Stimulated activated CD8-positive, alpha-beta memory T cell treated with anti-CD3 and anti-CD28 coated beads, Interleukin-12 subunit alpha, Interleukin-12 subunit beta, amount 100 ng/mL, for 4 hours (primary cell): ENCODE measurements at regions not wholly inside any gene's neighbourhood (a gene's known extent, or its start where the extent isn't known, plus 50 kb on each side); places are given as distances from the start of the nearest gene placed in this dataset.
"Not testable (repeated sequence)": the region's sequence is repeated elsewhere in the genome, so short reads cannot be mapped to it uniquely, and the experiment has no call there.

Source experiments
- DNase-seq: peaks from one replicate; pipeline ENCODE4 v3.0.0-alpha.2; 2020; ENCODE audit warnings: low read depth

DNA sequence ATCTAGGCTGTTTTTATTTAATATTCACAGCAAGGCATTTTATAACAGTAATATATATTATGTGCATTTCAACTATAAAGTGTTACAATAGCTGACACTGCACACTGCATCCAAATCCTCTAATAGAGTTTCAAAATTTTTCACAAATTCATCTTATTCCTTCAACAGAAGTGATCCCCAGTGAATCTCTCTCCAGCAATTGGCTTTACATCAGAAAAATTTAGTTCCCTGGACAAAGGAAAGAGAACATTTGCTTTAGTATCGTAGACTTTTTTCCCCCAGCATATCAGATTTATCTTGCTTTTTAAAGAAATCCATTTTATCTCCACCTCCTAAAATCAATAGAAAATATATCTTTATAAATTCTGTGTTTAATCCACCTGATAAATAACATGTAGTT lies 868.6 kb downstream of the TBL1XR1 start:
- no peak for DNase-seq

- no peak for DNase-seq
Observed at GRCh38 chr3:176328198-176328597, 869.1 kb downstream of the TBL1XR1 start.

DNA sequence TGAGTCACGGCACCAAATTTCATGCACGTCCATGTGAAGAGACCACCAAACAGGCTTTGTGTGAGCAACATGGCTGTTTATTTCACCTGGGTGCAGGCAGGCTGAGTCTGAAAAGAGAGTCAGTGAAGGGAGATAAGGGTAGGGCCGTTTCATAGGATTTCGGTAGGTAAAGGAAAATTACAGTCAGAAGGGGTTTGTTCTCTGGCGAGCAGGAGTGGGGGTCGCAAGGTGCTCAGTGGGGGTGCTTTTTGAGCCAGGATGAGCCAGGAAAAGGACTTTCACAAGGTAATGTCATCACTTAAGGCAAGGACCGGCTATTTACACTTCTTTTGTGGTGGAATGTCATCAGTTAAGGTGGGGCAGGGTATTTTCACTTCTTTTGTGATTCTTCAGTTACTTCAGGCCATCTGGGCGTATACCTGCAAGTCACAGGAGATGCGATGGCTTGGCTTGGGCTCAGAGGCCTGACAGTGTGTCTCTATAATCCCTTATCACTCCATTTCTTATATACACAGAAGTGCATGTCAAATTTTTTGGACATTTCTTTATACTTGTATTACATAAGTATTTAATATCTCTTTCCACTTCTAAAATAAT lies 870.3 kb downstream of the TBL1XR1 start:
- not testable (repeated sequence) for DNase-seq

DNA sequence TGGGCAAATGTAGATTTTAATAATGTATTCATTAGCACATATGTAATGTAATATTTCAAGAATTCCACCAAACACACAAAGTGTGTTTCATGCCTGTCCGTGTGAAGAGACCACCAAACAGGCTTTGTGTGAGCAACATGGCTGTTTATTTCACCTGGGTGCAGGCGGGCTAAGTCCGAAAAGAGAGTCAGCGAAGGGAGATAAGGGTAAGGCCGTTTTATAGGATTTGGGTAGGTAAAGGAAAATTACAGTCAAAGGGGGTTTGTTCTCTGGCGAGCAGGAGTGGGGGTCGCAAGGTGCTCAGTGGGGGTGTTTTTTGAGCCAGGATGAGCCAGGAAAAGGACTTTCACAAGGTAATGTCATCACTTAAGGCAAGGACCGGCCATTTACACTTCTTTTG lies 875.8 kb downstream of the TBL1XR1 start:
- DNase-seq, result not testable (repeated sequence)

DNA sequence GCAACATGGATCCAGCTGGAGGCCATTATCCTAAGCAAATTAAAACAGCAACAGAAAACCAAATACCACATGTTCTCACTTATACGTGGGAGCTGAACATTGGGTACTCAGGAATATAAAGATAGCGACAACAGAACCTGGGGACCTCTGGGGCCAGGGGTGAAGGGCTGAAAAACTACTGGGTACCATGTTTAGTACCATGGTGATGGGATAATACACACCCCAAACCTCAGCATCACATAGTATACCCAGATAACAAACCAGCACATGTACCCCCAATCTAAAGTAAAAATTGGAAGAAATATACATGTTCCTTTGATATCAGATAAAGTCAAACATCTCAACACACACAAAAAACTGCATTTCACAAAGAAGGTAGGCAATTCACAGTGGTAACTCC lies 876.2 kb downstream of the TBL1XR1 start:
- no peak for DNase-seq

DNA sequence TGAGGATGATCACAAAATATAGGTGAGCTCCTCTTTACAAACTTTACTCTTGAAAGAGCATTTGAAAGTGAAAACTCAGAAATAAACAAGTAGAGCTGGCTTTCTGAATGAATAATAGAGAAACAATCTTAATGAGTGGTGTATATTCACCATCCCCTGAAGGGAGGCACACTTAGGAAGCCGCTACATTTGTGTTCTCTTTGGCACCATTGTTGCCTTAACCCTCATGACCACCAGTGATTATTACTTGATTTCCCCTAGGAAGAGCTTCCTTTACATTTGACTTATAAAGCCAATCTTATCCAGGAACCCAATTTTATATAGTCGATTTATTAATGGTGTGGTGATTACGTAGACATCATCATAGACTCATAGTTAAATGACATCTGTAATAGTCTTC lies 883.9 kb downstream of the TBL1XR1 start:
- DNase-seq, result no peak

DNA sequence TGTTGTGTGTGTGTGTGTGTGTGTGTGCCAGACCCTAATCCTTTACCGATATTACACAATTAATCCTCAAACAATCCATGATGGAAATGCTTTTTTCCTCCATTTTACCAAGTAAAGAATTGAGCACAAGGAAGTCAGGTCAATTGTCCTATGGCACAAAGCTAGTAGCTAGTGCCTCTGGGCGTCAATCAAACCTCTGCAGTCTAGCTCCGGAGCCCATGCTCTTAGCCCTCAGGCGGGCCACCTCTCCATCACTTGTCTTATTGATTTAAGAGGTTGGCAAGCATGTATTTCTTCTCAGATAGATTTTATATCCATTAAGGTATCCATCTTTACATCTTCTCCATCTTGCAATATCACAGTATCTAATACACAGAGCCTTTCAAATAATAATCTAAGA lies 886.6 kb downstream of the TBL1XR1 start:
- no peak for DNase-seq

- DNase-seq, result no peak
Observed at GRCh38 chr3:176302271-176302670, 895.0 kb downstream of the TBL1XR1 start.

GRCh38 chr3:176296066-176296597 lies 901.1 kb downstream of the TBL1XR1 start:
- DNase-seq, result no peak

GRCh38 chr3:176293276-176293675 lies 904.0 kb downstream of the TBL1XR1 start:
- DNase-seq, result no peak

GRCh38 chr3:176286476-176287085 lies 910.7 kb downstream of the TBL1XR1 start:
- DNase-seq, result no peak

DNA sequence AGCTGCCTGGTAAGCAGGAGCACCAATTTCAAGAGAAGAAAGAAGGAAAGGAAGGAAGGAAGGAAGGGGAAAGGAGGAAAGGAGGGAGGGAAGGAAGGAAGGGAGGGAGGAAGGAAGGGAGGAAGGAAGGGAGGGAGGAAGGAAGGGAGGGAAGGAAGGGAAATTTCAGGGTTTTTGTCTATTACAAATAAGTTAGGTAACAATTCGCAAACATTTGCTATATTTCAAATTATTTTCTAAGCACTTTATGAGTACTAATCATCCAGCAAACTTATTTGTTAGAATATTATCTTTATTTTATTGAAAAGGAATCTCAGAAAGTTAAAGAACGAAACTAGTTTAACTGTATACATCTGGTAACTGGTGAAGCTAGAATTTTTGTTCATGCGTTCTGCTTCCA lies 921.7 kb downstream of the TBL1XR1 start:
- DNase-seq, result no peak

GRCh38 chr3:176275113-176275512 lies 922.2 kb downstream of the TBL1XR1 start:
- DNase-seq, result no peak

- DNase-seq, result no peak
Observed at GRCh38 chr3:176274161-176274560, 923.1 kb downstream of the TBL1XR1 start.

DNA sequence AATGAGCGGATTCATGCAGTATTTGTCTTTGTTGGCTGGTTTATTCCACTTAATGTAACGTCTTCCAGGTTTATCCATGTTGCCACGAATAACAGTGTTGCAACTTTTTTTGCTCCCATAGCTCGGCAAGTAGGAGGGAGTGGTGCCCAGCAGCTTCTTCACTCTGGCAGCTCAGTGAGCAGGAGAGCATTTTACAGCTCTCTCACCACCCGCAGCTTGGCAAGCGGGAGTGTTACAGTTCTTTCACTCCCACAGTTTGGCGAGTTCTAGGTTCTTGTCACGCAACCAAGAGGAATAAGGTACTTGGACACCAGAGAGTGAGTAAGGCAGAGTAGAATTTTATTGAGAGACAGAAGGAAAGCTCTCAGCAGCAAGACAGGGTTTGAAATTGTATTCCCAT lies 935.2 kb downstream of the TBL1XR1 start:
- no peak for DNase-seq

GRCh38 chr3:176247191-176247590 lies 950.1 kb downstream of the TBL1XR1 start:
- no peak for DNase-seq

DNA sequence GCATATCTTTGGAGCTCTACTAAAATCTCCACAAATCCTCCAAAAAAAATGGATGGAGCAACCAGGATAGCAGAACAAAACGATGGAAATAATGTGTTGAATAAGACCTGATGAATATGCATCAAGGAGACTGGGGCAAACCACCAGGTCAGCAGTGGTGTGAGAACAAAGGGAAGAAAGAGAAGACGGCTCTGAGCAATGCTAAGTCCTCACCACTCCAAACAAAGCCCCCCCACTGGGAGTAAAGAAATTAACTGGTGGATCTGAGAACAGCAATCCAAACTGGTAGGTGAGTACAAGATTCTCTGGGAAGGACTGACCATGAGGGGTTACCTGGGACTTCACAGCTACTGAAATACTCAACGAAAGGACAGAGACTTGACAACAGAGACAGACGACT lies 977.3 kb downstream of the TBL1XR1 start:
- no peak for DNase-seq

- no peak for DNase-seq
Observed at GRCh38 chr3:176214758-176215157, 982.5 kb downstream of the TBL1XR1 start.

DNA sequence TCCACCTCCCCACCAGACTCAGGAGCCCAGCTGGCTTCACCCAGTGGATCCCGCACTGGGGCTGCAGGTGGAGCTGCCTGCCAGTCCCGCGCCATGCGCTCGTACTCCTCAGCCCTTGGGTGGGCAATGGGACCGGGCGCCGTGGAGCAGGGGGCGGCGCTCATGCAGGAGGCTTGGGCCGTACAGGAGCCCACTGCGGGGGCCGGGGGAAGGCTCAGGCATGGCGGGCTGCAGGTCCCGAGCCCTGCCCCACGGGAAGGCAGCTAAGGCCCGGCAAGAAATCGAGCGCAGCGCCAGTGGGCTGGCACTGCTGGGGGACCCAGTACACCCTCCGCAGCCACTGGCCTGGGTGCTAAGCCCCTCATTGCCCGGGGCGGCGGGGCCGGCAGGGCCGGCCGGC lies 984.0 kb downstream of the TBL1XR1 start:
- DNase-seq, result not testable (repeated sequence)

- no peak for DNase-seq
Observed at GRCh38 chr3:176208915-176209314, 988.4 kb downstream of the TBL1XR1 start.

DNA sequence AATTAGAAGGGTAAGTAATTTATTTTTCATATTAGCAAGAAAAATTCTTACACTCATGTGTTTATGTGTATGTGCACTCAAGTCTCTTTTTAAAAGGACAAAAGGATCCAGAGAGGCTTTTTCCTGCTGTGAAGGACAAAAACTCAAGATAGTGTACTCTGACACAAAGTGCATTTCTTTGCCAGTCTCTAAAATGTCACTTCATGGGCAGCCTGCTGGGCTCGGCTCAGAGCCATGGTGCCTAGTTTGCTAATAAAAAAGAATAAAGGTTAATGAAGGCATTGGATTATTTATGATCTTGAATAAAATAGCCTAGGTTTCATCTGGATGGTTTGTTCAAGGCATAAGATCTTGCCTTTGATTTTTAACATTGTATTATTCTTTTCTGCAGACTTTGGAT lies 989.0 kb downstream of the TBL1XR1 start:
- DNase-seq, result no peak

- no peak for DNase-seq
Observed at GRCh38 chr3:176206809-176207208, 990.5 kb downstream of the TBL1XR1 start.

DNA sequence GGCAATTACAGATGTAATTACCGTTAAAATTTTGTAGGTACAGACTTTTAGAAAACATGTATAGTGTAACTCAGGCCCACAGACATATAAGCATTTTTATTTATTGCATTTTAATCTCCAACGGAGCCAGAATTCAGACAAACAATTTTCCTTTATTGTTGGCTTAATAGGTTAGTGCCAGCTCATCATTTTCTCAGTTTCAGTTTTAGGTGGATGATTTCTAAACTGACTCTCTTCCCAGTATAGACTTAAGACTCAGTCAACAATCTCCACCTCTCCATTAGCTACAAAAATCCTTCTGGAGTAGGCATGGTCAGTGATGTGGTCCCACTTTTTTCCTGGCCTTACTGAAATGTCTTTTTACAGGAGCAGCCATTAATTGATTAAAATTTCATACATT lies 994.6 kb downstream of the TBL1XR1 start:
- DNase-seq, result no peak
